A673 (cell line): ENCODE measurements at regions not wholly inside any gene's neighbourhood (a gene's known extent, or its start where the extent isn't known, plus 50 kb on each side); places are given as distances from the start of the nearest gene placed in this dataset.

Experiments
- EZH2 ChIP-seq: fragments of 200-600 bp; sonication (generic); IDR thresholded peaks from 2 replicates; pipeline ENCODE4 v1.6.1; 2017; ENCODE audit warnings: borderline replicate concordance, low read depth, mild to moderate bottlenecking, mixed read lengths, antibody characterized with exemption, low read length; ENCODE audit not compliant: poor library complexity, severe bottlenecking
- TF ChIP-seq, protein P1 (sequence below): fragments of 300-800, 200-600 bp; sonication (generic); conservative IDR thresholded peaks from 2 replicates; pipeline ENCODE4 v1.5.1; 2017; ENCODE audit warnings: low read depth, mild to moderate bottlenecking, antibody characterized with exemption, low read length, moderate library complexity, mixed read lengths

DNA sequence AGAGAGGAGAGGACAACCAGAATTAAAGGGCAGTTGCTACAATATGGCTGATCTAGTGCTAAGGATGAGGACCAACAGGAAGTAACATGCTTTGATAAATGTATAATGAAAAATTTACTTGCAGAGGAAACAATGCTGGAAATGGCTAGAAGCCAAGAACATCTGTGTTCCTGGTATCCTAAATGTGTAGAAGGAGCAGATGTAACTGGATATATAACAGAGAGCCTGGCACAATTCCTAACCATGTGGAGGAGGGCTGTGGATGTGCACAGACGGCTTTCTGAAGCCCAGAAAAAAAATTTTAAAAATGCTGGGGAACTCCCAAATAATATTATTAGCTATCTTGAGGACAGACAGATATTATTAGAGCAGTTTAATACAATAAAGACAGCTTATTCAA, 159.4 kb upstream of the GBE1 start:
- TF ChIP-seq, protein P1, sequence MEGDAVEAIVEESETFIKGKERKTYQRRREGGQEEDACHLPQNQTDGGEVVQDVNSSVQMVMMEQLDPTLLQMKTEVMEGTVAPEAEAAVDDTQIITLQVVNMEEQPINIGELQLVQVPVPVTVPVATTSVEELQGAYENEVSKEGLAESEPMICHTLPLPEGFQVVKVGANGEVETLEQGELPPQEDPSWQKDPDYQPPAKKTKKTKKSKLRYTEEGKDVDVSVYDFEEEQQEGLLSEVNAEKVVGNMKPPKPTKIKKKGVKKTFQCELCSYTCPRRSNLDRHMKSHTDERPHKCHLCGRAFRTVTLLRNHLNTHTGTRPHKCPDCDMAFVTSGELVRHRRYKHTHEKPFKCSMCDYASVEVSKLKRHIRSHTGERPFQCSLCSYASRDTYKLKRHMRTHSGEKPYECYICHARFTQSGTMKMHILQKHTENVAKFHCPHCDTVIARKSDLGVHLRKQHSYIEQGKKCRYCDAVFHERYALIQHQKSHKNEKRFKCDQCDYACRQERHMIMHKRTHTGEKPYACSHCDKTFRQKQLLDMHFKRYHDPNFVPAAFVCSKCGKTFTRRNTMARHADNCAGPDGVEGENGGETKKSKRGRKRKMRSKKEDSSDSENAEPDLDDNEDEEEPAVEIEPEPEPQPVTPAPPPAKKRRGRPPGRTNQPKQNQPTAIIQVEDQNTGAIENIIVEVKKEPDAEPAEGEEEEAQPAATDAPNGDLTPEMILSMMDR, result no peak
- no peak for TF ChIP-seq EZH2
